ENCODE measurements at regions not wholly inside any gene's neighbourhood (a gene's known extent, or its start where the extent isn't known, plus 50 kb on each side); places are given as distances from the start of the nearest gene placed in this dataset.

DNA sequence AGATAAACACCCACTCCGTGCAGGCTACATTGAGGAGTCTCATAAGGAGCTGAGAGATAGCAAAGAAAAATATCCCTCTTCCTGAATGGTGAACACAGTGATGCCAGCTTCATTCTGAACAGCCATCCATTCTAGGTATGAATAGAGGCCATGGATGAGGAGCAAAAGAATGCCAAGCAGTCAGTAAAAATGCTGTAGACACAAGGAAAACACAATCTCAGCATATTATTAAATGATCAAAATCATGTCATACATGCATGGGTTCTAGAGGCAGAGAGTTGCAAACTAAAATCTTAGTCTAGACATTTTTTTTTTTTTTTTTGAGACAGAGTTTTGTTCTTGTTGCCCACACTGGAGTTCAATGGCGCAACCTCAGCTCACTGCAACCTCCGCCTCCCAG lies 313.0 kb downstream of the SOX9 start:
- H3K4me1 ChIP-seq (ENCODE audit: low read length): no peaks in the 10 kb centered on the region
- H3K27me3 ChIP-seq (replicated peaks; ENCODE audit: insufficient read depth, low read length): no peaks in the 10 kb centered on the region
- peaks cover 10% of the 10 kb centered on the region; the same call in 1 of the 2 replicates for H4K20me1 ChIP-seq (ENCODE audit: insufficient read depth, low read length)
- H3F3A ChIP-seq (ENCODE audit: insufficient read depth, low read length): no peaks in the 10 kb centered on the region
- TF ChIP-seq EZH2 (optimal IDR thresholded peaks at IDR 0.05; ENCODE audit: low read depth, low read length) (no peak), EZH2phosphoT487 (IDR thresholded peaks at IDR 0.05; ENCODE audit: low read length) (no peak), CTCF (IDR thresholded peaks at IDR 0.05; ENCODE audit: low read length) (no peak)
- no peaks in the 10 kb centered on the region for H3K36me3 ChIP-seq (replicated peaks; ENCODE audit: insufficient read depth, low read length)
- no peak overlapping the region for H3K4me2 ChIP-seq (ENCODE audit: low read depth, low read length)
- H3K9me2 ChIP-seq (replicated peaks; ENCODE audit: insufficient read depth, low read length): no peaks in the 10 kb centered on the region
- no peak overlapping the region for H2AFZ ChIP-seq (ENCODE audit: low read length)
- no peak for DNase-seq
- no peak overlapping the region for H3K4me3 ChIP-seq (ENCODE audit: low read length)
- no peaks in the 10 kb centered on the region for H3K9me3 ChIP-seq (replicated peaks; ENCODE audit: insufficient read depth, low read length)
- no peak overlapping the region for H3K27ac ChIP-seq (ENCODE audit: low read length)
- peaks cover 98% of the 10 kb centered on the region for H3K79me2 ChIP-seq (ENCODE audit: low read length)
- H3K9ac ChIP-seq (ENCODE audit: low read length): no peak overlapping the region

- Histone ChIP-seq H3K4me3 (ENCODE audit: low read length) (no peak overlapping the region), H3K27ac (ENCODE audit: low read length) (no peak overlapping the region), H3K9me2 (replicated peaks; ENCODE audit: insufficient read depth, low read length) (no peaks in the 10 kb centered on the region), H3K79me2 (ENCODE audit: low read length) (peaks cover 98% of the 10 kb centered on the region), H3K9me3 (replicated peaks; ENCODE audit: insufficient read depth, low read length) (no peaks in the 10 kb centered on the region), H3K4me2 (ENCODE audit: low read depth, low read length) (no peak overlapping the region), H3K36me3 (replicated peaks; ENCODE audit: insufficient read depth, low read length) (no peaks in the 10 kb centered on the region), H4K20me1 (ENCODE audit: insufficient read depth, low read length) (peaks cover 10% of the 10 kb centered on the region; the same call in 1 of the 2 replicates), H3K9ac (ENCODE audit: low read length) (no peak overlapping the region), H3K4me1 (ENCODE audit: low read length) (no peaks in the 10 kb centered on the region), H3F3A (ENCODE audit: insufficient read depth, low read length) (no peaks in the 10 kb centered on the region), H2AFZ (ENCODE audit: low read length) (no peak overlapping the region), H3K27me3 (replicated peaks; ENCODE audit: insufficient read depth, low read length) (no peaks in the 10 kb centered on the region)
- TF ChIP-seq EZH2 (optimal IDR thresholded peaks at IDR 0.05; ENCODE audit: low read depth, low read length) (no peak), CTCF (IDR thresholded peaks at IDR 0.05; ENCODE audit: low read length) (no peak), EZH2phosphoT487 (IDR thresholded peaks at IDR 0.05; ENCODE audit: low read length) (no peak)
- no peak for DNase-seq
These were observed 313.8 kb downstream of the SOX9 start for GRCh38 chr17:72434581-72434980.

GRCh38 chr17:72434991-72435618 lies 314.3 kb downstream of the SOX9 start:
- H3K27me3 ChIP-seq (replicated peaks; ENCODE audit: insufficient read depth, low read length): no peaks in the 10 kb centered on the region
- H3K9me2 ChIP-seq (replicated peaks; ENCODE audit: insufficient read depth, low read length): no peaks in the 10 kb centered on the region
- H3K4me1 ChIP-seq (ENCODE audit: low read length): no peaks in the 10 kb centered on the region
- no peak for TF ChIP-seq EZH2 (optimal IDR thresholded peaks at IDR 0.05; ENCODE audit: low read depth, low read length)
- TF ChIP-seq EZH2phosphoT487 (IDR thresholded peaks at IDR 0.05; ENCODE audit: low read length): no peak
- no peak for TF ChIP-seq CTCF (IDR thresholded peaks at IDR 0.05; ENCODE audit: low read length)
- no peak overlapping the region for H3K4me2 ChIP-seq (ENCODE audit: low read depth, low read length)
- H3F3A ChIP-seq (ENCODE audit: insufficient read depth, low read length): no peaks in the 10 kb centered on the region
- peaks cover 10% of the 10 kb centered on the region; the same call in 1 of the 2 replicates for H4K20me1 ChIP-seq (ENCODE audit: insufficient read depth, low read length)
- no peaks in the 10 kb centered on the region for H3K36me3 ChIP-seq (replicated peaks; ENCODE audit: insufficient read depth, low read length)
- peaks cover 98% of the 10 kb centered on the region for H3K79me2 ChIP-seq (ENCODE audit: low read length)
- H3K9me3 ChIP-seq (replicated peaks; ENCODE audit: insufficient read depth, low read length): no peaks in the 10 kb centered on the region
- H3K9ac ChIP-seq (ENCODE audit: low read length): no peak overlapping the region
- no peak overlapping the region for H2AFZ ChIP-seq (ENCODE audit: low read length)
- no peak overlapping the region for H3K27ac ChIP-seq (ENCODE audit: low read length)
- DNase-seq: no peak
- H3K4me3 ChIP-seq (ENCODE audit: low read length): no peak overlapping the region
